CD4-positive, CD25-positive, alpha-beta regulatory T cell (primary cell): ENCODE measurements at regions not wholly inside any gene's neighbourhood (a gene's known extent, or its start where the extent isn't known, plus 50 kb on each side); places are given as distances from the start of the nearest gene placed in this dataset.
A peak's percentile ranks its signal among the peaks of the same experiment; 100 is the strongest.

Source experiments
- ATAC-seq, 2 donors: fragments of 150-1000 bp; cut with Tn5 transposase; one replicate each; pipeline ENCODE4 v1.10.0; 2021; ENCODE audit warnings: low read depth in 2 of 2, moderate number of reproducible peaks in 2 of 2, moderate library complexity in 1 of 2
- DNase-seq, 3 donors: peaks; one replicate each; pipeline versions ENCODE4 v3.0.0 to v3.0.0-alpha.2; 2012 to 2022; ENCODE audit warnings: mixed read lengths in 1 of 3
- H3K27ac ChIP-seq: one replicate; pipeline ENCODE4 v1.7.0; 2013; ENCODE audit warnings: mild to moderate bottlenecking, low read length; ENCODE audit not compliant: insufficient read depth, poor library complexity, severe bottlenecking
- H3K27me3 ChIP-seq: one replicate; pipeline ENCODE4 v1.7.0; 2013; ENCODE audit warnings: low read length; ENCODE audit not compliant: control insufficient read depth, insufficient read depth
- H3K36me3 ChIP-seq: one replicate; pipeline ENCODE4 v1.7.0; 2013; ENCODE audit warnings: mild to moderate bottlenecking, low read length, moderate library complexity; ENCODE audit not compliant: control insufficient read depth, insufficient read depth
- H3K4me1 ChIP-seq: 2 replicates; pipeline ENCODE4 v1.7.0; 2013; ENCODE audit warnings: mild to moderate bottlenecking, low read length; ENCODE audit not compliant: insufficient read depth, control insufficient read depth, poor library complexity, severe bottlenecking
- H3K4me3 ChIP-seq: one replicate; pipeline ENCODE4 v1.7.0; 2013; ENCODE audit warnings: low read depth, mild to moderate bottlenecking, low read length, moderate library complexity
- H3K9me3 ChIP-seq, 2 experiments: 1 replicate in 1 of 2; 2 replicates in 1 of 2; pipeline ENCODE4 v1.7.0; 2013; ENCODE audit warnings: low read length in 2 of 2, mild to moderate bottlenecking in 1 of 2, moderate library complexity in 1 of 2; ENCODE audit not compliant: control insufficient read depth in 2 of 2
- H3K27ac Mint-ChIP-seq, 3 donors: one replicate each; pipeline ENCODE4 v1.8.0; 2020 to 2022; ENCODE audit warnings: mild to moderate bottlenecking in 3 of 3, mixed read lengths in 3 of 3, moderate library complexity in 2 of 3
- H3K27me3 Mint-ChIP-seq: one replicate; pipeline ENCODE4 v1.8.0; 2022; ENCODE audit warnings: mild to moderate bottlenecking, mixed read lengths
- H3K36me3 Mint-ChIP-seq: one replicate; pipeline ENCODE4 v1.8.0; 2020; ENCODE audit warnings: mixed read lengths
- H3K4me1 Mint-ChIP-seq, 4 donors: one replicate each; pipeline ENCODE4 v1.8.0; 2020 to 2022; ENCODE audit warnings: mixed read lengths in 4 of 4, mild to moderate bottlenecking in 1 of 4
- H3K4me3 Mint-ChIP-seq, 4 donors: one replicate each; pipeline ENCODE4 v1.8.0; 2020 to 2022; ENCODE audit warnings: mild to moderate bottlenecking in 4 of 4, mixed read lengths in 4 of 4, moderate library complexity in 3 of 4
- H3K9me3 Mint-ChIP-seq, 7 donors: one replicate each; pipeline ENCODE4 v1.8.0; 2020 to 2022; ENCODE audit warnings: mixed read lengths in 7 of 7, mild to moderate bottlenecking in 3 of 7, moderate library complexity in 2 of 7

DNA sequence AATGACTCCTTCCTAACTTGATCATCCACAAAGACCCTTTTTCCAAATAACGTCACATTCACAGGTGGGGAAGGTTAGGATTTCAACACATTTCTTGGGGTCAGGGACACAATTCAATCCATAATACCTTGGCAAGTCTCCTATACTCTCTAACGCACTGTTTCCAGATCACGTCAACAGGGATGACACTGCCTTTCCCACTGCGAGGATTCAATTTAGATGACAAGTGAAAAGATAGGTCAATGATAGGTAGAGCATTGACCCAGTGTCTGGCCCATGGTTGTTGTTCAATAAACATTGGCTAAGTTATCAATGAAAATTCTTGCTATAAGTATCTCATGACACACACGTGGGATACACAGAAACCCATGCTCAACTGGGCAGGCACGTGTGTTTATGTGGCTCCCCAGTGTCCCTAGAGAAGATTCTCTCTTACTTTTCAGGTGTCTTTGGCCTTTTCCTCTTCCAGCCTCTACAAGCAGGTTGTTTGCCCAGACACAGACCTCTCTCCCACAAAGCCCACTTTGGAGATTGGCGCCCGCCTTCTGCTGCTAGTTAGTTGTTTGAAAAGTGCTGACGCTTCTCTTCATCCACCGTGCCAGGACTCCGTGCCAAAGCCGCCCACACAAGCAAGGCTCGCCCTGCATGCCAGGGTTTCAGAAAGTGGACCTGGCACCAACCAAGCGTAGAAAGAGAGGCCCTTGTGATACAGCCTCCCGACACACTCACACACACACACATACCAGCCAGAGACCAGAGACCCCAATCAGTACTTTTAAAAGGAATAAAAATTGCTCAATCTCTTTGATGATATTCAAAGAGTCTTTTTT lies 594.5 kb downstream of the BNC2 start:
- Histone ChIP-seq H3K36me3 (no peaks in the 10 kb centered on the region), H3K27ac (no peak overlapping the region), H3K9me3 (no peaks in the 10 kb centered on the region), H3K27me3 (no peaks in the 10 kb centered on the region), H3K4me1 (no peaks in the 10 kb centered on the region), H3K4me3 (no peak overlapping the region)
- Mint-ChIP-seq H3K4me3 (peak overlapping the region in 1 of 4 donors; percentile 39), H3K36me3 (no peaks in the 10 kb centered on the region), H3K9me3 (peaks cover 0 to 5% (median 0%) of the 10 kb centered on the region in 7 donors), H3K27ac (no peak overlapping the region), H3K27me3 (no peaks in the 10 kb centered on the region), H3K4me1 (no peaks in the 10 kb centered on the region)
- DNase-seq, result no peak
- ATAC-seq, result no peak

DNA sequence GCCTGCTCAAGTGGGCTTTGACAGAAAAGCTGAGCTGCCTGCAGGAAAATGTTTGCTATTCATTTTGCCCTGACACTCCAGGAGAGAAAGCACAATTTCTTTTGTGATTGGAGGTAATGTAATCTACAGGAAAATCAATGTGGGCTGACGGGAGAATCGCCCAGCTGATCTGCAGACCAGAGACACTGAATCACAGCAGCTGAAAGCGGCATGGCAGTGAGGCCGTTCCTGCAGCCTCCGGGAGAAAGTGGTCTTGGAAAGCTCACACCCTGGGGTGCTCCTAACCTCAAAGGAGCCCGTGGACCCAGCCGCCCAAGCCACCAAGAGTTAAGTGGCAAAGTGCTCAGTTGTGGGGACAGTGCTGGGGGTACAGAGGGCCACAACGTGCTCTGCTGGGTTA lies 593.6 kb downstream of the BNC2 start:
- Histone ChIP-seq H3K9me3 (no peaks in the 10 kb centered on the region), H3K27me3 (no peaks in the 10 kb centered on the region), H3K4me3 (no peak overlapping the region), H3K27ac (no peak overlapping the region), H3K4me1 (no peaks in the 10 kb centered on the region), H3K36me3 (no peaks in the 10 kb centered on the region)
- DNase-seq (no peak), ATAC-seq (no peak)
- H3K4me1 Mint-ChIP-seq, result no peaks in the 10 kb centered on the region
- H3K27ac Mint-ChIP-seq, result no peak overlapping the region
- peaks cover 0 to 5% (median 0%) of the 10 kb centered on the region in 7 donors for H3K9me3 Mint-ChIP-seq
- H3K36me3 Mint-ChIP-seq, result no peaks in the 10 kb centered on the region
- H3K4me3 Mint-ChIP-seq, result no peak overlapping the region
- no peaks in the 10 kb centered on the region for H3K27me3 Mint-ChIP-seq

DNA sequence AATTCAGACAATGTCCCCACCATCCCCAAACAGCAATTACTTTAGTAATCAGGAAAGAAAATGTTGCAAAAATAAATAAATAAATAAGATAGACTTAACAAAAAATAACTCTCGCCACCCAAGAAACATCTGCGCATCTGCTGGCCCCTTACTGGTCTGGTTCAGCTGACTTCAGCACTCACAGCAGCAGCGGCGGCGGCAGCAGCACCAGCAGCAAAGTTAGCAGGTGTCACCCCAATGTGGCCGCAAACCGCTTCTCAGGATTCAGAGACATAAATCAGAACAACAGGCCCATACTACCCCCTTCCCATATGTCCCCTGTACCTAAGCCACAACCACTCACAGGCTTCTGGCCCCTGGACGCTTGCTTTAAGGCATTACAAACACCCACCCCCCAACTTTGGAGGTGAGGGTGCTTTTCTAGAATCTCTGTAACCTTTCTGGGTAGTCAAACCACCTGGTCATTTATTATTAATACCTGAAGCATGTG lies 593.0 kb downstream of the BNC2 start:
- no peaks in the 10 kb centered on the region for H3K27me3 Mint-ChIP-seq

DNA sequence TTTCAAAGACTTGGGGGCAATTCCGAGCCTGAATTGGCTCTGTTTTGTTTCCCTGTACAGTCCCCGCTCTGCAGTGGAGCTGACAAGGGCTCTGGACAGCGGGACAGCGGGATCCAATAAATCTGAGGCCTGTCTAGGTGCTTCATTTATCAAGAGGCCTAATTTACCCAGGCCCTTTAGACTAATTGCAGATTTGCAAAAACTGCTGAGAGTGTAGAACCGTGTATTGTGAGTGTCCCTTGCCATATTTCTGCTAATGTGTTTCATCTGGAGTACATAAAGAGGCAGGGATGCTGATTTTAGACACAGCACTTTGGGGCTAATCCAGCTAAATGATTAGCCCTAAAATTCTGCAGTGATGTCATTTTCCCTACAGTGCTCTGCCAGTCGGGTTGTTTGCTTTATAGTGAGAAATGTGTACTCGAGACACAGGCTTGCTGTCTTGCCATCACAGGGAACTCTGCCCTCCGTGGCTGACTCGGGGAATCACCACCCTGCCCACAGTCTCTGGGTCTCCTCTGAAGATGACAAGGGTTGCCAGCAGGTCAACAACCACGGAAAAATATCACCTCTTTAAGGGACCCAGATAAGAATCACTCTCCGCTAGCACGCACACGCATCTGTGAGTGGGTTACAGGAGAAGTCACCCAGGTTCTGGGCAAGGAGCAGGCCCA lies 592.0 kb downstream of the BNC2 start:
- no peaks in the 10 kb centered on the region for H3K4me1 ChIP-seq
- H3K27ac Mint-ChIP-seq, result peak overlapping the region in 1 of 3 donors; percentile 38

More for the DNA sequence above, 593.0 kb downstream of the BNC2 start:
- ATAC-seq, result no peak
- no peak overlapping the region for H3K27ac Mint-ChIP-seq
- Histone ChIP-seq H3K27me3 (no peaks in the 10 kb centered on the region), H3K4me1 (no peaks in the 10 kb centered on the region), H3K27ac (no peak overlapping the region), H3K4me3 (no peak overlapping the region), H3K9me3 (no peaks in the 10 kb centered on the region), H3K36me3 (no peaks in the 10 kb centered on the region)
- DNase-seq, result no peak
- H3K4me3 Mint-ChIP-seq, result no peak overlapping the region
- peaks cover 0 to 5% (median 0%) of the 10 kb centered on the region in 7 donors for H3K9me3 Mint-ChIP-seq
- no peaks in the 10 kb centered on the region for H3K36me3 Mint-ChIP-seq
- H3K4me1 Mint-ChIP-seq, result no peaks in the 10 kb centered on the region

DNA sequence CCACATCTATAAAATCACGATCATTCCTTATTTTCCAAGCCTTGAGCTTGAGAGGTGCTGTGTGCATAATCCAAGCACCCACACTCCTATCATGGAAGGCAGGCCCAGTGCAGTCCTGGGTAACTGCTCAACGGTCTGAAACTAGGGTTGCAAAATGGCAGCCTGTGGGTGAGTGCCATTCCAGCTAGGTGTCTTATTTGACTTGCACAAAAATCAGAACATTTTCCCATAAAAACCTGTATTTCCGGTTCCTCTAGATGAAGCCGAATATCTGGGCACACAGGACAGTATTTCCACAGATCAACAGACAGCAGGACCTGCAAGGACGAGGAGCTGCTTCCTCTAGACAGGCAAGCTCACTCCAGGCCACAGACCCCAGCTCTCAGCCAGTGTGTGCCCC lies 588.8 kb downstream of the BNC2 start:
- no peak for ATAC-seq
- Mint-ChIP-seq H3K4me3 (no peak overlapping the region), H3K9me3 (peaks cover 0 to 4% (median 2%) of the 10 kb centered on the region in 7 donors), H3K27me3 (no peaks in the 10 kb centered on the region), H3K27ac (no peak overlapping the region), H3K4me1 (no peaks in the 10 kb centered on the region), H3K36me3 (no peaks in the 10 kb centered on the region)
- no peak overlapping the region for H3K27ac ChIP-seq
- DNase-seq, result no peak
- no peak overlapping the region for H3K4me3 ChIP-seq
- H3K27me3 ChIP-seq, result no peaks in the 10 kb centered on the region
- H3K36me3 ChIP-seq, result no peaks in the 10 kb centered on the region
- no peaks in the 10 kb centered on the region for H3K9me3 ChIP-seq
- no peaks in the 10 kb centered on the region for H3K4me1 ChIP-seq

More for the DNA sequence above, 592.0 kb downstream of the BNC2 start:
- Mint-ChIP-seq H3K9me3 (peaks cover 0 to 5% (median 0%) of the 10 kb centered on the region in 7 donors), H3K36me3 (no peaks in the 10 kb centered on the region), H3K4me1 (no peaks in the 10 kb centered on the region), H3K27me3 (no peaks in the 10 kb centered on the region), H3K4me3 (no peak overlapping the region)
- Histone ChIP-seq H3K27me3 (no peaks in the 10 kb centered on the region), H3K27ac (no peak overlapping the region), H3K36me3 (no peaks in the 10 kb centered on the region), H3K9me3 (no peaks in the 10 kb centered on the region), H3K4me3 (no peak overlapping the region)
- no peak for ATAC-seq
- no peak for DNase-seq

DNA sequence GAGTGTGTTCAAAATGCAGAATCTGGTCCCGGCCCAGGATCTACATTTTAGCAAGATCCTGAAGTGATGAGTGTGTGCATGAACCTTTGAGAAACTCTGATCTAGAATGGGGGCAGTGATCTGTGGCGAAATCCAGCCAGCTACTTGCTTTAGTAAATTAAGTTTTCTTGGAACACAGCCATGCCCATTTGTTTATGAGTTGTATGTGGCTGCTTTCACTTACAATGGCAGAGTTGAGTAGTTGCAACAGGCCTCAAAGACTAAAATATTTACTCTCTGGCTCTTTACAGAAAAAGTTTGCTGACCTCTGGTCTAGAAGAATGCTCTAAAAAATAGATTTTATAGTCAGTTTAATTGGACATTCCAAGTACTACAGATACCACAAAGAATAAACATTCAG lies 588.3 kb downstream of the BNC2 start:
- Histone ChIP-seq H3K4me3 (no peak overlapping the region), H3K9me3 (no peaks in the 10 kb centered on the region), H3K4me1 (no peaks in the 10 kb centered on the region), H3K27me3 (no peaks in the 10 kb centered on the region), H3K36me3 (no peaks in the 10 kb centered on the region), H3K27ac (no peak overlapping the region)
- DNase-seq (no peak), ATAC-seq (no peak)
- H3K27ac Mint-ChIP-seq, result no peak overlapping the region
- H3K4me3 Mint-ChIP-seq, result no peak overlapping the region
- no peaks in the 10 kb centered on the region for H3K36me3 Mint-ChIP-seq
- H3K27me3 Mint-ChIP-seq, result no peaks in the 10 kb centered on the region
- H3K4me1 Mint-ChIP-seq, result no peaks in the 10 kb centered on the region
- peaks cover 0 to 4% (median 2%) of the 10 kb centered on the region in 7 donors for H3K9me3 Mint-ChIP-seq

DNA sequence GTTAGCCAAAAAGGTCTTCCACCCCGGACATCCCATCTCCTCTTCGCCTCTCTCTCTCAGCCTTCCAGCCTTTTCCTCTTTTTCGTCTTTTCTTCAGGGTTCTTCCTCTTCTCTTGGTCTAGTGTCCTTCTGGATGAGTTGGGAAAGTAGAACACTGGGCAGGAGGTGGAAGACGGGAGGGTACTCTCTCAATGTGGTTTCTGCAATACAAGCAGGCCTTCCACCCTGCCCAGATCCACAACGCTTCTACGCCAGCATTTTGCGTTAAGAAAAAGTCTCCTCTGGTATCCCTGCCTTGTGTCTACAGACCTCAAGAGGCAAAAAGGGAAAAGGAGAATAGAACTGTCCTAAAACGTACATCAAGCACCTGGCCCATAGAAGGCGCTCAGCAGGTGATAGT lies 587.8 kb downstream of the BNC2 start:
- ATAC-seq (no peak), DNase-seq (no peak)
- H3K9me3 ChIP-seq, result no peaks in the 10 kb centered on the region
- no peaks in the 10 kb centered on the region for H3K27me3 Mint-ChIP-seq
- peaks cover 0 to 4% (median 2%) of the 10 kb centered on the region in 7 donors for H3K9me3 Mint-ChIP-seq
- H3K27me3 ChIP-seq, result no peaks in the 10 kb centered on the region
- H3K36me3 Mint-ChIP-seq, result no peaks in the 10 kb centered on the region
- no peak overlapping the region for H3K27ac Mint-ChIP-seq
- H3K27ac ChIP-seq, result no peak overlapping the region
- no peaks in the 10 kb centered on the region for H3K4me1 Mint-ChIP-seq
- H3K36me3 ChIP-seq, result no peaks in the 10 kb centered on the region
- no peak overlapping the region for H3K4me3 Mint-ChIP-seq
- no peaks in the 10 kb centered on the region for H3K4me1 ChIP-seq
- no peak overlapping the region for H3K4me3 ChIP-seq
